ENCODE measurements at regions not wholly inside any gene's neighbourhood (a gene's known extent, or its start where the extent isn't known, plus 50 kb on each side); places are given as distances from the start of the nearest gene placed in this dataset.

GRCh38 chr1:222279591-222279990 lies 268.3 kb downstream of the HHIPL2 start:
- no peaks in the 10 kb centered on the region for H3K36me3 Mint-ChIP-seq (ENCODE audit: insufficient read depth)
- H3K4me1 Mint-ChIP-seq (ENCODE audit: low read depth) = no peaks in the 10 kb centered on the region

GRCh38 chr1:222278501-222278900 lies 269.4 kb downstream of the HHIPL2 start:
- peaks cover 2% of the 10 kb centered on the region for H3K9me3 Mint-ChIP-seq (ENCODE audit: low read depth)
- no peak overlapping the region for H3K27ac Mint-ChIP-seq
- no peaks in the 10 kb centered on the region for H3K36me3 Mint-ChIP-seq (ENCODE audit: insufficient read depth)
- TF ChIP-seq CTCF (IDR thresholded peaks at IDR 0.05; ENCODE audit: unreplicated experiment) = no peak
- H3K4me3 Mint-ChIP-seq (ENCODE audit: low read depth) = no peak overlapping the region
- H3K4me1 Mint-ChIP-seq (ENCODE audit: low read depth) = no peaks in the 10 kb centered on the region
- H3K27me3 Mint-ChIP-seq = peaks cover 8% of the 10 kb centered on the region
- no peak for DNase-seq (ENCODE audit: low spot score, unreplicated experiment)

More at GRCh38 chr1:222279591-222279990, 268.3 kb downstream of the HHIPL2 start:
- H3K4me3 Mint-ChIP-seq (ENCODE audit: low read depth) = no peak overlapping the region
- no peak for TF ChIP-seq CTCF (IDR thresholded peaks at IDR 0.05; ENCODE audit: unreplicated experiment)
- H3K9me3 Mint-ChIP-seq (ENCODE audit: low read depth) = peaks cover 2% of the 10 kb centered on the region
- peaks cover 8% of the 10 kb centered on the region for H3K27me3 Mint-ChIP-seq
- DNase-seq (ENCODE audit: low spot score, unreplicated experiment) = no peak
- H3K27ac Mint-ChIP-seq = no peak overlapping the region

GRCh38 chr1:222275729-222276465 lies 272.0 kb downstream of the HHIPL2 start:
- DNase-seq (ENCODE audit: low spot score, unreplicated experiment) = no peak
- Mint-ChIP-seq H3K4me3 (ENCODE audit: low read depth) (no peak overlapping the region), H3K9me3 (ENCODE audit: low read depth) (peaks cover 2% of the 10 kb centered on the region), H3K36me3 (ENCODE audit: insufficient read depth) (no peaks in the 10 kb centered on the region), H3K4me1 (ENCODE audit: low read depth) (no peaks in the 10 kb centered on the region), H3K27ac (no peak overlapping the region), H3K27me3 (peaks cover 8% of the 10 kb centered on the region)
- TF ChIP-seq CTCF (IDR thresholded peaks at IDR 0.05; ENCODE audit: unreplicated experiment) = no peak

GRCh38 chr1:222275001-222275728 lies 272.7 kb downstream of the HHIPL2 start:
- Mint-ChIP-seq H3K27me3 (peaks cover 8% of the 10 kb centered on the region), H3K4me1 (ENCODE audit: low read depth) (no peaks in the 10 kb centered on the region), H3K9me3 (ENCODE audit: low read depth) (peaks cover 2% of the 10 kb centered on the region), H3K27ac (no peak overlapping the region), H3K36me3 (ENCODE audit: insufficient read depth) (no peaks in the 10 kb centered on the region), H3K4me3 (ENCODE audit: low read depth) (no peak overlapping the region)
- no peak for TF ChIP-seq CTCF (IDR thresholded peaks at IDR 0.05; ENCODE audit: unreplicated experiment)
- no peak for DNase-seq (ENCODE audit: low spot score, unreplicated experiment)

GRCh38 chr1:222266223-222267196 lies 281.4 kb downstream of the HHIPL2 start:
- no peak for DNase-seq (ENCODE audit: low spot score, unreplicated experiment)
- no peak for TF ChIP-seq CTCF (IDR thresholded peaks at IDR 0.05; ENCODE audit: unreplicated experiment)
- no peaks in the 10 kb centered on the region for H3K4me1 Mint-ChIP-seq (ENCODE audit: low read depth)
- H3K36me3 Mint-ChIP-seq (ENCODE audit: insufficient read depth) = no peaks in the 10 kb centered on the region
- no peak overlapping the region for H3K27ac Mint-ChIP-seq
- no peak overlapping the region for H3K4me3 Mint-ChIP-seq (ENCODE audit: low read depth)
- H3K9me3 Mint-ChIP-seq (ENCODE audit: low read depth) = no peaks in the 10 kb centered on the region
- H3K27me3 Mint-ChIP-seq = peaks cover 12% of the 10 kb centered on the region
